Endothelial cell of umbilical vein (primary cell): ENCODE measurements at regions not wholly inside any gene's neighbourhood (a gene's known extent, or its start where the extent isn't known, plus 50 kb on each side); places are given as distances from the start of the nearest gene placed in this dataset.

ENCODE experiments used
- CTCF ChIP-seq, 2 donors: IDR thresholded peaks; 1 replicate in 1 of 2; 2 replicates in 1 of 2; pipeline ENCODE4 v1.5.1; 2011; ENCODE audit warnings: low read length in 2 of 2, mild to moderate bottlenecking in 2 of 2, moderate library complexity in 2 of 2, control low read depth in 1 of 2, inconsistent platforms in 1 of 2, low read depth in 1 of 2; ENCODE audit not compliant: insufficient read depth in 1 of 2; ENCODE audit errors: extremely low read depth in 1 of 2
- EZH2 ChIP-seq: IDR thresholded peaks from 2 replicates; pipeline ENCODE4 v1.6.1; 2012; ENCODE audit warnings: borderline replicate concordance, low read depth, mild to moderate bottlenecking, moderate library complexity, low read length, inconsistent platforms; ENCODE audit not compliant: severe bottlenecking
- POLR2A ChIP-seq: IDR thresholded peaks from 2 replicates; pipeline ENCODE4 v1.6.1; 2012; ENCODE audit warnings: low read depth, mild to moderate bottlenecking, control low read depth, low read length

GRCh38 chr14:22231018-22231417 is 358.0 kb downstream of the DAD1 start:
- TF ChIP-seq CTCF (IDR thresholded peaks at IDR 0.05; ENCODE audit: extremely low read depth in 1 of 2, insufficient read depth in 1 of 2, low read depth in 1 of 2, low read length in 2 of 2) (no peak), EZH2 (no peak), POLR2A (no peak)
